Stimulated activated CD8-positive, alpha-beta memory T cell treated with anti-CD3 and anti-CD28 coated beads, Interleukin-12 subunit alpha, Interleukin-12 subunit beta, amount 100 ng/mL, for 1 hour (primary cell): ENCODE measurements at regions not wholly inside any gene's neighbourhood (a gene's known extent, or its start where the extent isn't known, plus 50 kb on each side); places are given as distances from the start of the nearest gene placed in this dataset.
"Not testable (repeated sequence)": the region's sequence is repeated elsewhere in the genome, so short reads cannot be mapped to it uniquely, and the experiment has no call there.

Source experiments
- DNase-seq: peaks from one replicate; pipeline ENCODE4 v3.0.0-alpha.2; 2020; ENCODE audit warnings: low read depth

GRCh38 chr12:9449657-9450126 lies 158.0 kb downstream of the KLRB1 start:
- DNase-seq, result not testable (repeated sequence)

- DNase-seq, result no peak
These were observed 158.5 kb downstream of the KLRB1 start for GRCh38 chr12:9449181-9449580.

- DNase-seq, result not testable (repeated sequence)
These were observed 159.1 kb downstream of the KLRB1 start for GRCh38 chr12:9448648-9449047.

GRCh38 chr12:9447791-9448614 lies 159.7 kb downstream of the KLRB1 start:
- DNase-seq, result peak; percentile 87

GRCh38 chr12:9446883-9447761 lies 160.6 kb downstream of the KLRB1 start:
- not testable (repeated sequence) for DNase-seq

GRCh38 chr12:9440428-9440827 lies 167.3 kb downstream of the KLRB1 start:
- DNase-seq, result not testable (repeated sequence)

- DNase-seq, result not testable (repeated sequence)
These were observed 172.0 kb downstream of the KLRB1 start for GRCh38 chr12:9435682-9436081.

- DNase-seq, result not testable (repeated sequence)
These were observed 177.3 kb downstream of the KLRB1 start for GRCh38 chr12:9430385-9430784.

- not testable (repeated sequence) for DNase-seq
These were observed 178.9 kb downstream of the KLRB1 start for GRCh38 chr12:9428856-9429255.

GRCh38 chr12:9425429-9425828 lies 182.3 kb downstream of the KLRB1 start:
- not testable (repeated sequence) for DNase-seq

- DNase-seq, result not testable (repeated sequence)
These were observed 183.5 kb downstream of the KLRB1 start for GRCh38 chr12:9424175-9424740.

GRCh38 chr12:9422689-9423088 lies 185.0 kb downstream of the KLRB1 start:
- DNase-seq, result not testable (repeated sequence)

- DNase-seq, result not testable (repeated sequence)
These were observed 186.1 kb downstream of the KLRB1 start for GRCh38 chr12:9421520-9422086.

GRCh38 chr12:9420817-9421519 lies 186.7 kb downstream of the KLRB1 start:
- DNase-seq, result not testable (repeated sequence)

- DNase-seq, result not testable (repeated sequence)
These were observed 189.1 kb downstream of the KLRB1 start for GRCh38 chr12:9418669-9419041.

- not testable (repeated sequence) for DNase-seq
These were observed 189.6 kb downstream of the KLRB1 start for GRCh38 chr12:9417947-9418668.

GRCh38 chr12:9417341-9417740 lies 190.4 kb downstream of the KLRB1 start:
- DNase-seq, result not testable (repeated sequence)

GRCh38 chr12:9416346-9416745 lies 191.4 kb downstream of the KLRB1 start:
- not testable (repeated sequence) for DNase-seq

- not testable (repeated sequence) for DNase-seq
These were observed 191.8 kb downstream of the KLRB1 start for GRCh38 chr12:9415898-9416297.

GRCh38 chr12:9413862-9414261 lies 193.9 kb downstream of the KLRB1 start:
- not testable (repeated sequence) for DNase-seq

- not testable (repeated sequence) for DNase-seq
These were observed 195.3 kb downstream of the KLRB1 start for GRCh38 chr12:9412459-9412858.
